ENCODE measurements at regions not wholly inside any gene's neighbourhood (a gene's known extent, or its start where the extent isn't known, plus 50 kb on each side); places are given as distances from the start of the nearest gene placed in this dataset.

DNA sequence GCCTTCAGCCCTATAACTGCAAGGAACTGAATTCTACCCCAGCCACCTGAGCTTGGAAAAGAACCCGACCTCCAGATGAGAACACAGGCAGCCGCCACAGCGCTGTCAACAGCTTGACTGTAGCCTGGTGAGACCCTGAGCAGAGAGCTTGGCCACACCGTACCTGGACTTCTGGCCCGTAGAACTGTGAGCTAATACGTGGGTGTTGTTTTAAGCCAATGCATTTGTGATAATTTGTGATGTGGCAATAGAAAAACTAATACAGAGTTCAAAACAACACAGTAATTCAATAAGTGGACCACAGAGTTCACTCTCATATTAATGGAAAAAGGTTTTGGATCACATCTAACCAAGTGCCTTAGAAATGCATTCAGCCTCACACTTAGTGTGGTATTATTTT is 96.6 kb upstream of the TBL1X start:
- H3K9ac ChIP-seq (ENCODE audit: control insufficient read depth, insufficient read depth, low read length), result no peak overlapping the region
- no peaks in the 10 kb centered on the region for H4K20me1 ChIP-seq (ENCODE audit: control insufficient read depth, insufficient read depth)
- H3K79me2 ChIP-seq (ENCODE audit: control insufficient read depth, insufficient read depth, low read length), result no peaks in the 10 kb centered on the region
- FAIRE-seq (no peak), ATAC-seq (no peak), DNase-seq (ENCODE audit: low read depth, low spot score) (no peak)
- H3K36me3 ChIP-seq (ENCODE audit: control insufficient read depth in 2 of 2, insufficient read depth in 2 of 2, low read length in 1 of 2), result no peaks in the 10 kb centered on the region
- no peak for TF ChIP-seq WRNIP1 (IDR thresholded peaks at IDR 0.05; ENCODE audit: borderline replicate concordance, low read depth, low read length)
- no peak for TF ChIP-seq CBX5 (IDR thresholded peaks at IDR 0.05; ENCODE audit: low read depth)
- no peak for TF ChIP-seq RELB (IDR thresholded peaks at IDR 0.05; ENCODE audit: low read depth)
- TF ChIP-seq RFX5 (IDR thresholded peaks at IDR 0.05; ENCODE audit: low read depth, low read length), result no peak
- TF ChIP-seq TCF7 (IDR thresholded peaks at IDR 0.05; ENCODE audit: borderline replicate concordance), result no peak
- no peak for TF ChIP-seq ETV6 (conservative IDR thresholded peaks at IDR 0.05 in 1 of 2, IDR thresholded peaks at IDR 0.05 in 1 of 2; ENCODE audit: borderline replicate concordance in 1 of 2, low read depth in 1 of 2)
- no peak for TF ChIP-seq ZBTB40 (IDR thresholded peaks at IDR 0.05; ENCODE audit: borderline replicate concordance)
- TF ChIP-seq ZNF622 (IDR thresholded peaks at IDR 0.05), result no peak
- RAD21 ChIA-PET (ENCODE audit: unreplicated experiment), result no interaction called here
- H3K27me3 ChIP-seq (replicated peaks in 1 of 2; ENCODE audit: control insufficient read depth in 2 of 2, insufficient read depth in 2 of 2, low read length in 1 of 2), result no peaks in the 10 kb centered on the region
- H3K4me2 ChIP-seq (ENCODE audit: control insufficient read depth, insufficient read depth), result no peak overlapping the region
- no peaks in the 10 kb centered on the region for H3K9me3 ChIP-seq (replicated peaks; ENCODE audit: control insufficient read depth, insufficient read depth, low read length)
- WGBS (ENCODE audit: insufficient coverage, insufficient replicate concordance, low lambda C conversion rate, missing lambda C conversion rate), result 48% methylated on average over 6 of the region's 6 CpGs
- POLR2A ChIA-PET, result no interaction called here
- H3K4me1 ChIP-seq (ENCODE audit: control insufficient read depth, insufficient read depth, low read length), result no peaks in the 10 kb centered on the region
- SMC1A ChIA-PET (ENCODE audit: uncharacterized antibody, unreplicated experiment), result interaction anchor here (1.5 kb wide), 1 partner anchor 11 kb away, joined by 4 read pairs; no protein-coding TSS in a partner anchor
- no peak overlapping the region for H2AFZ ChIP-seq (ENCODE audit: control insufficient read depth, low read depth, low read length)
- in situ Hi-C loops (cut with MboI), result no loop called here
- no TSS peak for BruUV-seq (replicated peaks)
- CTCF ChIA-PET, result no interaction called here
- no peak overlapping the region for H3K4me3 ChIP-seq
- H3K27ac ChIP-seq (ENCODE audit: control insufficient read depth, insufficient read depth), result no peak overlapping the region
- intact Hi-C loops (cut with micrococcal nuclease; ENCODE audit: unreplicated experiment), result no loop called here

All from GM12878 (cell line).